Immature natural killer cell (primary cell): ENCODE measurements at regions not wholly inside any gene's neighbourhood (a gene's known extent, or its start where the extent isn't known, plus 50 kb on each side); places are given as distances from the start of the nearest gene placed in this dataset.
"Not testable (repeated sequence)": the region's sequence is repeated elsewhere in the genome, so short reads cannot be mapped to it uniquely, and the experiment has no call there.

Experiments used
- DNase-seq, 3 donors: peaks; one replicate each; pipeline ENCODE4 v3.0.0; 2022; ENCODE audit warnings: mixed read lengths in 1 of 3
- H3K27ac Mint-ChIP-seq, 6 donors: one replicate each; pipeline ENCODE4 v1.8.0; 2020; ENCODE audit warnings: mixed read lengths in 6 of 6, mild to moderate bottlenecking in 5 of 6, inconsistent platforms in 4 of 6, moderate library complexity in 3 of 6
- H3K27me3 Mint-ChIP-seq, 3 donors: one replicate each; pipeline ENCODE4 v1.8.0; 2020 to 2021; ENCODE audit warnings: low read depth in 3 of 3, mild to moderate bottlenecking in 3 of 3, mixed read lengths in 3 of 3, moderate library complexity in 3 of 3, inconsistent platforms in 1 of 3
- H3K36me3 Mint-ChIP-seq, 3 donors: one replicate each; pipeline ENCODE4 v1.8.0; 2020; ENCODE audit warnings: mixed read lengths in 3 of 3, inconsistent platforms in 2 of 3, mild to moderate bottlenecking in 2 of 3
- H3K4me1 Mint-ChIP-seq, 2 donors: one replicate each; pipeline ENCODE4 v1.8.0; 2020; ENCODE audit warnings: inconsistent platforms in 2 of 2, mild to moderate bottlenecking in 2 of 2, mixed read lengths in 2 of 2, moderate library complexity in 1 of 2
- H3K4me3 Mint-ChIP-seq, 5 donors: one replicate each; pipeline ENCODE4 v1.8.0; 2020; ENCODE audit warnings: mild to moderate bottlenecking in 5 of 5, mixed read lengths in 5 of 5, inconsistent platforms in 3 of 5, moderate library complexity in 3 of 5
- H3K9me3 Mint-ChIP-seq, 6 donors: one replicate each; pipeline ENCODE4 v1.8.0; 2020; ENCODE audit warnings: mild to moderate bottlenecking in 6 of 6, mixed read lengths in 6 of 6, inconsistent platforms in 4 of 6, moderate library complexity in 3 of 6

GRCh38 chr16:72645538-72645937, 402.4 kb downstream of the ZFHX3 start:
- H3K4me1 Mint-ChIP-seq, result no peaks in the 10 kb centered on the region
- no peak overlapping the region for H3K27ac Mint-ChIP-seq
- DNase-seq, result no peak
- no peak overlapping the region for H3K4me3 Mint-ChIP-seq
- no peaks in the 10 kb centered on the region for H3K9me3 Mint-ChIP-seq
- H3K36me3 Mint-ChIP-seq, result no peaks in the 10 kb centered on the region
- H3K27me3 Mint-ChIP-seq, result no peaks in the 10 kb centered on the region

GRCh38 chr16:72644911-72645310, 403.0 kb downstream of the ZFHX3 start:
- H3K4me1 Mint-ChIP-seq, result no peaks in the 10 kb centered on the region
- H3K27ac Mint-ChIP-seq, result no peak overlapping the region
- no peaks in the 10 kb centered on the region for H3K27me3 Mint-ChIP-seq
- no peaks in the 10 kb centered on the region for H3K9me3 Mint-ChIP-seq
- H3K36me3 Mint-ChIP-seq, result no peaks in the 10 kb centered on the region
- DNase-seq, result no peak
- H3K4me3 Mint-ChIP-seq, result no peak overlapping the region

- no peak for DNase-seq
- Mint-ChIP-seq H3K9me3 (peaks cover 7 to 18% (median 11%) of the 10 kb centered on the region in 6 donors), H3K27me3 (peaks cover 1 to 3% (median 2%) of the 10 kb centered on the region in 3 donors), H3K4me3 (no peak overlapping the region), H3K4me1 (no peaks in the 10 kb centered on the region), H3K36me3 (peaks cover 4 to 8% (median 4%) of the 10 kb centered on the region in 3 donors), H3K27ac (no peak overlapping the region)
Observed at GRCh38 chr16:72639494-72639893, 408.4 kb downstream of the ZFHX3 start.

GRCh38 chr16:72637306-72637705, 410.6 kb downstream of the ZFHX3 start:
- peaks cover 4 to 8% (median 4%) of the 10 kb centered on the region in 3 donors for H3K36me3 Mint-ChIP-seq
- no peak overlapping the region for H3K27ac Mint-ChIP-seq
- H3K9me3 Mint-ChIP-seq, result peaks cover 7 to 18% (median 11%) of the 10 kb centered on the region in 6 donors
- H3K27me3 Mint-ChIP-seq, result peaks cover 1 to 3% (median 2%) of the 10 kb centered on the region in 3 donors
- DNase-seq, result no peak
- H3K4me3 Mint-ChIP-seq, result no peak overlapping the region
- no peaks in the 10 kb centered on the region for H3K4me1 Mint-ChIP-seq

- Mint-ChIP-seq H3K36me3 (peaks cover 4 to 8% (median 4%) of the 10 kb centered on the region in 3 donors), H3K4me3 (no peak overlapping the region), H3K27me3 (peaks cover 1 to 3% (median 2%) of the 10 kb centered on the region in 3 donors), H3K9me3 (peaks cover 7 to 18% (median 11%) of the 10 kb centered on the region in 6 donors), H3K27ac (no peak overlapping the region), H3K4me1 (no peaks in the 10 kb centered on the region)
- DNase-seq, result no peak
Observed at GRCh38 chr16:72635694-72636093, 412.2 kb downstream of the ZFHX3 start.

- no peak overlapping the region for H3K27ac Mint-ChIP-seq
- peaks cover 4 to 8% (median 4%) of the 10 kb centered on the region in 3 donors for H3K36me3 Mint-ChIP-seq
- no peak for DNase-seq
- no peaks in the 10 kb centered on the region for H3K4me1 Mint-ChIP-seq
- peaks cover 7 to 18% (median 11%) of the 10 kb centered on the region in 6 donors for H3K9me3 Mint-ChIP-seq
- no peak overlapping the region for H3K4me3 Mint-ChIP-seq
- H3K27me3 Mint-ChIP-seq, result peaks cover 1 to 3% (median 2%) of the 10 kb centered on the region in 3 donors
Observed at GRCh38 chr16:72635104-72635503, 412.8 kb downstream of the ZFHX3 start.

- not testable (repeated sequence) for H3K27ac Mint-ChIP-seq, DNase-seq, H3K4me1 Mint-ChIP-seq, H3K27me3 Mint-ChIP-seq, H3K36me3 Mint-ChIP-seq, H3K4me3 Mint-ChIP-seq
- peaks cover 2 to 11% (median 6%) of the 10 kb centered on the region in 6 donors for H3K9me3 Mint-ChIP-seq
Observed at GRCh38 chr16:72627182-72627896, 420.6 kb downstream of the ZFHX3 start.

- no peak overlapping the region for H3K27ac Mint-ChIP-seq
- no peak overlapping the region for H3K4me3 Mint-ChIP-seq
- no peak for DNase-seq
- H3K4me1 Mint-ChIP-seq, result no peaks in the 10 kb centered on the region
- H3K27me3 Mint-ChIP-seq, result peaks cover 0 to 2% (median 0%) of the 10 kb centered on the region in 3 donors
- peaks cover 2 to 11% (median 6%) of the 10 kb centered on the region in 6 donors for H3K9me3 Mint-ChIP-seq
- H3K36me3 Mint-ChIP-seq, result peaks cover 0 to 4% (median 0%) of the 10 kb centered on the region in 3 donors
Observed at GRCh38 chr16:72626623-72627022, 421.3 kb downstream of the ZFHX3 start.

GRCh38 chr16:72621651-72622050, 426.3 kb downstream of the ZFHX3 start:
- Mint-ChIP-seq H3K27me3 (no peaks in the 10 kb centered on the region), H3K36me3 (no peaks in the 10 kb centered on the region), H3K4me3 (no peak overlapping the region), H3K27ac (no peak overlapping the region), H3K4me1 (no peaks in the 10 kb centered on the region), H3K9me3 (peaks cover 0 to 6% (median 3%) of the 10 kb centered on the region in 6 donors)
- DNase-seq, result no peak

GRCh38 chr16:72620853-72621252, 427.1 kb downstream of the ZFHX3 start:
- Mint-ChIP-seq H3K27me3 (no peaks in the 10 kb centered on the region), H3K36me3 (peaks cover 0 to under 1% (median 0%) of the 10 kb centered on the region in 3 donors), H3K9me3 (peaks cover 0 to 4% (median 0%) of the 10 kb centered on the region in 6 donors), H3K4me1 (no peaks in the 10 kb centered on the region), H3K27ac (no peak overlapping the region), H3K4me3 (no peak overlapping the region)
- DNase-seq, result no peak

- Mint-ChIP-seq H3K27ac (no peak overlapping the region), H3K4me3 (no peak overlapping the region), H3K9me3 (no peaks in the 10 kb centered on the region), H3K36me3 (peaks cover 0 to 5% (median 0%) of the 10 kb centered on the region in 3 donors), H3K4me1 (no peaks in the 10 kb centered on the region), H3K27me3 (no peaks in the 10 kb centered on the region)
- DNase-seq, result no peak
Observed at GRCh38 chr16:72620348-72620747, 427.6 kb downstream of the ZFHX3 start.

GRCh38 chr16:72615856-72616255, 432.1 kb downstream of the ZFHX3 start:
- H3K9me3 Mint-ChIP-seq, result no peaks in the 10 kb centered on the region
- peaks cover 0 to 5% (median 0%) of the 10 kb centered on the region in 3 donors for H3K36me3 Mint-ChIP-seq
- H3K27ac Mint-ChIP-seq, result no peak overlapping the region
- no peak overlapping the region for H3K4me3 Mint-ChIP-seq
- H3K27me3 Mint-ChIP-seq, result no peaks in the 10 kb centered on the region
- H3K4me1 Mint-ChIP-seq, result no peaks in the 10 kb centered on the region
- no peak for DNase-seq

GRCh38 chr16:72612718-72613117, 435.2 kb downstream of the ZFHX3 start:
- Mint-ChIP-seq H3K4me1 (no peaks in the 10 kb centered on the region), H3K4me3 (no peak overlapping the region), H3K36me3 (peaks cover 0 to 9% (median 0%) of the 10 kb centered on the region in 3 donors), H3K27me3 (no peaks in the 10 kb centered on the region), H3K9me3 (no peaks in the 10 kb centered on the region), H3K27ac (no peak overlapping the region)
- no peak for DNase-seq

- no peak overlapping the region for H3K27ac Mint-ChIP-seq
- H3K4me3 Mint-ChIP-seq, result no peak overlapping the region
- H3K27me3 Mint-ChIP-seq, result no peaks in the 10 kb centered on the region
- H3K9me3 Mint-ChIP-seq, result no peaks in the 10 kb centered on the region
- H3K36me3 Mint-ChIP-seq, result peaks cover 0 to 9% (median 0%) of the 10 kb centered on the region in 3 donors
- no peak for DNase-seq
- no peaks in the 10 kb centered on the region for H3K4me1 Mint-ChIP-seq
Observed at GRCh38 chr16:72612256-72612655, 435.7 kb downstream of the ZFHX3 start.

- Mint-ChIP-seq H3K36me3 (peaks cover 0 to 4% (median 0%) of the 10 kb centered on the region in 3 donors), H3K27me3 (no peaks in the 10 kb centered on the region), H3K9me3 (peaks cover 0 to 7% (median 0%) of the 10 kb centered on the region in 6 donors), H3K27ac (no peak overlapping the region), H3K4me1 (no peaks in the 10 kb centered on the region), H3K4me3 (no peak overlapping the region)
- no peak for DNase-seq
Observed at GRCh38 chr16:72609933-72610332, 438.0 kb upstream of the PMFBP1 start.
